Activated CD8-positive, alpha-beta T cell treated with anti-CD3 and anti-CD28 coated beads for 36 hours (primary cell): ENCODE measurements at regions not wholly inside any gene's neighbourhood (a gene's known extent, or its start where the extent isn't known, plus 50 kb on each side); places are given as distances from the start of the nearest gene placed in this dataset.

Experiments
- ATAC-seq: fragments of 200-7000 bp; cut with Tn5 transposase; one replicate; pipeline ENCODE4 v1.10.0; 2021; ENCODE audit warnings: mild to moderate bottlenecking, moderate library complexity
- CTCF ChIA-PET: fragments of 350-600 bp; sonication (Branson Sonifier 250); formaldehyde crosslinking; loops from one replicate; lab custom pipeline; 2021; ENCODE audit warnings: antibody characterized with exemption; lab: Charles Lee
- POLR2A ChIA-PET: fragments of 350-600 bp; sonication (Branson Sonifier 250); formaldehyde crosslinking; loops from one replicate; lab custom pipeline; 2021; ENCODE audit warnings: antibody characterized with exemption; lab: Charles Lee
- DNase-seq: peaks from one replicate; pipeline ENCODE4 v3.0.0-alpha.2; 2020
- H3K27ac Mint-ChIP-seq: one replicate; pipeline ENCODE4 v1.8.0; 2021; ENCODE audit warnings: mild to moderate bottlenecking, mixed read lengths
- H3K27me3 Mint-ChIP-seq: one replicate; pipeline ENCODE4 v1.8.0; 2021; ENCODE audit warnings: mixed read lengths
- H3K36me3 Mint-ChIP-seq: one replicate; pipeline ENCODE4 v1.8.0; 2021; ENCODE audit warnings: low read depth, mixed read lengths
- H3K4me1 Mint-ChIP-seq: one replicate; pipeline ENCODE4 v1.8.0; 2021; ENCODE audit warnings: low read depth, mixed read lengths
- H3K4me3 Mint-ChIP-seq: one replicate; pipeline ENCODE4 v1.8.0; 2021; ENCODE audit warnings: mild to moderate bottlenecking, moderate library complexity, mixed read lengths
- H3K9me3 Mint-ChIP-seq: one replicate; pipeline ENCODE4 v1.8.0; 2021; ENCODE audit warnings: mixed read lengths
- CTCF ChIP-seq: fragments of 200-600 bp; IDR thresholded peaks from one replicate; pipeline ENCODE4 v1.8.0; 2022; ENCODE audit warnings: antibody characterized with exemption, mild to moderate bottlenecking
- intact Hi-C: fragments of 100-400 bp; cut with micrococcal nuclease; formaldehyde crosslinking; loops from one replicate; pipeline ENCODE4 v1.10.0; 2022

GRCh38 chr2:217183471-217183870 is 323.6 kb upstream of the TNP1 start:
- Mint-ChIP-seq H3K4me3 (no peak overlapping the region), H3K36me3 (no peaks in the 10 kb centered on the region), H3K27ac (no peak overlapping the region), H3K4me1 (no peaks in the 10 kb centered on the region), H3K9me3 (no peaks in the 10 kb centered on the region), H3K27me3 (no peaks in the 10 kb centered on the region)
- no peak for DNase-seq
- CTCF ChIA-PET: interaction anchor here (0.8 kb wide), 1 partner anchor 12 kb away, joined by 3 read pairs; no protein-coding TSS in a partner anchor
- POLR2A ChIA-PET: interaction anchor here (0.9 kb wide), 1 partner anchor 17 kb away, joined by 3 read pairs; no protein-coding TSS in a partner anchor
- TF ChIP-seq CTCF: no peak
- intact Hi-C loops: no loop called here
- ATAC-seq: no peak

GRCh38 chr2:217182926-217183325 is 323.1 kb upstream of the TNP1 start:
- Mint-ChIP-seq H3K4me1 (no peaks in the 10 kb centered on the region), H3K9me3 (no peaks in the 10 kb centered on the region), H3K36me3 (no peaks in the 10 kb centered on the region), H3K27me3 (no peaks in the 10 kb centered on the region), H3K27ac (no peak overlapping the region), H3K4me3 (no peak overlapping the region)
- CTCF ChIA-PET: interaction anchor here (0.8 kb wide), 1 partner anchor 11 kb away, joined by 3 read pairs; no protein-coding TSS in a partner anchor
- no peak for DNase-seq
- intact Hi-C loops: no loop called here
- no peak for TF ChIP-seq CTCF
- POLR2A ChIA-PET: interaction anchor here (0.9 kb wide), 1 partner anchor 17 kb away, joined by 3 read pairs; no protein-coding TSS in a partner anchor
- ATAC-seq: no peak

- DNase-seq: no peak
- H3K4me1 Mint-ChIP-seq: no peaks in the 10 kb centered on the region
- no peak for ATAC-seq
- H3K9me3 Mint-ChIP-seq: no peaks in the 10 kb centered on the region
- no peaks in the 10 kb centered on the region for H3K36me3 Mint-ChIP-seq
- TF ChIP-seq CTCF: no peak
- CTCF ChIA-PET: no interaction called here
- H3K27me3 Mint-ChIP-seq: no peaks in the 10 kb centered on the region
- no peak overlapping the region for H3K27ac Mint-ChIP-seq
- intact Hi-C loops: no loop called here
- POLR2A ChIA-PET: no interaction called here
- H3K4me3 Mint-ChIP-seq: no peak overlapping the region
Observed at GRCh38 chr2:217181512-217181911, 321.6 kb upstream of the TNP1 start.

GRCh38 chr2:217179854-217180253 is 320.0 kb upstream of the TNP1 start:
- Mint-ChIP-seq H3K36me3 (no peaks in the 10 kb centered on the region), H3K27ac (no peak overlapping the region), H3K9me3 (no peaks in the 10 kb centered on the region), H3K4me1 (no peaks in the 10 kb centered on the region), H3K4me3 (no peak overlapping the region), H3K27me3 (no peaks in the 10 kb centered on the region)
- intact Hi-C loops: no loop called here
- ATAC-seq (no peak), DNase-seq (no peak)
- TF ChIP-seq CTCF: no peak
- CTCF ChIA-PET: no interaction called here
- POLR2A ChIA-PET: no interaction called here

- Mint-ChIP-seq H3K9me3 (no peaks in the 10 kb centered on the region), H3K27ac (no peak overlapping the region), H3K27me3 (no peaks in the 10 kb centered on the region), H3K4me3 (no peak overlapping the region), H3K36me3 (no peaks in the 10 kb centered on the region), H3K4me1 (no peaks in the 10 kb centered on the region)
- intact Hi-C loops: no loop called here
- CTCF ChIA-PET: interaction anchor here (1.2 kb wide), 1 partner anchor 12 kb away, joined by 4 read pairs; no protein-coding TSS in a partner anchor
- no peak for TF ChIP-seq CTCF
- DNase-seq (no peak), ATAC-seq (no peak)
- POLR2A ChIA-PET: no interaction called here
Observed at GRCh38 chr2:217178341-217178740, 318.5 kb upstream of the TNP1 start.
